SJSA1 (cell line): ENCODE measurements at regions not wholly inside any gene's neighbourhood (a gene's known extent, or its start where the extent isn't known, plus 50 kb on each side); places are given as distances from the start of the nearest gene placed in this dataset.
"Not testable (repeated sequence)": the region's sequence is repeated elsewhere in the genome, so short reads cannot be mapped to it uniquely, and the experiment has no call there.

Source experiments
- DNase-seq, 2 experiments: peaks; one replicate each; pipeline ENCODE4 v3.0.0-alpha.2; 2015 to 2020; ENCODE audit warnings: low spot score in 2 of 2, low read depth in 1 of 2
- H3K27ac ChIP-seq: fragments of 250-450 bp; sonication (Bioruptor Pico); 2 replicates; pipeline ENCODE4 v1.5.1; 2020; ENCODE audit warnings: mild to moderate bottlenecking, moderate library complexity
- H3K27me3 ChIP-seq: fragments of 250-450 bp; sonication (Bioruptor Pico); replicated peaks from 2 replicates; pipeline ENCODE4 v1.5.1; 2020; ENCODE audit warnings: mild to moderate bottlenecking, moderate library complexity
- H3K36me3 ChIP-seq: fragments of 250-450 bp; sonication (Bioruptor Pico); 2 replicates; pipeline ENCODE4 v1.5.1; 2020; ENCODE audit warnings: mild to moderate bottlenecking
- H3K4me1 ChIP-seq: fragments of 250-450 bp; sonication (Bioruptor Pico); replicated peaks from 2 replicates; pipeline ENCODE4 v1.6.1; 2021; ENCODE audit warnings: mild to moderate bottlenecking
- H3K4me3 ChIP-seq: fragments of 250-450 bp; sonication (Bioruptor Pico); 2 replicates; pipeline ENCODE4 v1.5.1; 2020; ENCODE audit warnings: mild to moderate bottlenecking
- H3K9me3 ChIP-seq: fragments of 250-450 bp; sonication (Bioruptor Pico); replicated peaks from 2 replicates; pipeline ENCODE4 v1.5.1; 2020; ENCODE audit warnings: mild to moderate bottlenecking

DNA sequence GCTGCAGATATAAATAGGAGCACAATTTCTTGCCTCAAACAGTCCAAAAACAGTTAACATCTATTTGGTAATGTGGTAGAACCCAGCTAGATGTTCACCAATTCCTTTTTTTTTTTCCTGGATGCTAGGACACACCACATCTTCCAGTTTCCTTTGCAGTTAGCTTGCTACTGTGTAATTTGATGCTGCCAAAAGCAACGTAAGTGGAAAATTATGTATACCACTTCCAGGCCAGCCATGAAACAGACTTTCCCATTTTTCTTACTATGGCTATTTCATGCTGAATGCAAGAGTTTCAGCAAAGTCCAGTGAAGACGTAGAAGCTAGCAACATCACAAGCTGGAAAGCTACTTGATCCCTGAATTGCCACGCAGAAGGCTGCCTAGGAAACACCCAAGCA, 667.2 kb downstream of the TLE1 start:
- Histone ChIP-seq H3K4me1 (peaks cover 4% of the 10 kb centered on the region; the same call in 1 of the 2 replicates), H3K27ac (no peak overlapping the region), H3K4me3 (no peak overlapping the region), H3K27me3 (no peaks in the 10 kb centered on the region), H3K9me3 (no peaks in the 10 kb centered on the region), H3K36me3 (no peaks in the 10 kb centered on the region)
- DNase-seq, result no peak

DNA sequence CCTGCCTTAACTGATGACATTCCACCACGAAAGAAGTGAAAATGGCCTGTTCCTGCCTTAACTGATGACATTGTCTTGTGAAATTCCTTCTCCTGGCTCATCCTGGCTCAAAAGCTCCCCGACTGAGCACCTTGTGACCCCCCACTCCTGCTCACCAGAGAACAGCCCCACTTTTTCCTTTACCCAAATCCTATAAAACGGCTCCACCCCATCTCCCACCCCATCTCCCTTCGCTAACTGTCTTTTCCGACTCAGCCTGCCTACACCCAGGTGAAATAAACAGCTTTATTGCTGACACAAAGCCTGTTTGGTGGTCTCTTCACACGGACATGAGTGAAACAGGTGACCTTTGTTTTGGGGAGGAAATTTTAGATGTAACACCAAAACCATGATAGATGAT, 674.4 kb downstream of the TLE1 start:
- H3K4me1 ChIP-seq, DNase-seq: not testable (repeated sequence)

GRCh38 chr9:81013191-81013590, 676.2 kb downstream of the TLE1 start:
- not testable (repeated sequence) for H3K36me3 ChIP-seq, H3K4me3 ChIP-seq, DNase-seq, H3K9me3 ChIP-seq, H3K4me1 ChIP-seq, H3K27me3 ChIP-seq, H3K27ac ChIP-seq

More for the DNA sequence above, 674.4 kb downstream of the TLE1 start:
- not testable (repeated sequence) for H3K27me3 ChIP-seq, H3K9me3 ChIP-seq, H3K4me3 ChIP-seq, H3K36me3 ChIP-seq, H3K27ac ChIP-seq

DNA sequence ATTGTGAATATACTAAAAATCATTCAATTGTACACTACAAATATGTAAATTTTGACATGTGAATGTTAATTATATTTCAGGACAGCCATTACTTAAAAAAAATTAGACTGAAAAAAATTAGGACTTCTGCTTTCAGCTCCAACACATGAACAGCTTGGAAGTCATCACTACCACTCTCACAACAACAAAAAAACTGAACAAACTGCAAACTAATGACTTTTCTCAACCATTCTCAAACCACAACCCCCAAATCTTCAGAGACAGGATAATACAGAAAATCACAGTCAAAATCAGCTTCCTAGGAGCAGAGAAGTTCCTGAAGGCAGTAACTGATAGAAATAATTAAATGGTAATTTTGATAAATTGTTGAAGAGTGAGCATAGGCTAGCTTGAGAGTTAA, 686.4 kb downstream of the TLE1 start:
- DNase-seq, result no peak
- no peak overlapping the region for H3K4me3 ChIP-seq
- H3K4me1 ChIP-seq, result no peaks in the 10 kb centered on the region
- H3K27me3 ChIP-seq, result no peaks in the 10 kb centered on the region
- H3K9me3 ChIP-seq, result no peaks in the 10 kb centered on the region
- H3K27ac ChIP-seq, result no peak overlapping the region
- H3K36me3 ChIP-seq, result no peaks in the 10 kb centered on the region

DNA sequence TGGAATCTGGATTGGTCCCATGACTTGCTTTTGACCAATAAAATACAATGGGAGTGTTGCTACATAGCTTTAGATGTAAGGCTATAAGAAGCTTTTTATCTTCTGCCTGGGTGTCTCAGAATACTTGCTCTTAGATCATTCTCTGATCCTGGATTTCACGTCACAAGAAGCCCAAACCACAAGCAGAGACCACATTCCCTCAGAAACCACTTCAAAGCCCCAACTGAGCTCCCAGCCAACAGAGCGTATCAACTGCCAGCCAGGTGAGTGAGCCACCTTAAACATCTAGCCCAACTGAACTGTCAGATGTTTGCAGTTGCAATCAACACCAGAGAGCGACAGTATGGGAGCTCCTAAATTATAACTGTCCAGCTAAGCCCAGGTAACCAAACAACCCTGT, 687.1 kb downstream of the TLE1 start:
- Histone ChIP-seq H3K27ac (no peak overlapping the region), H3K36me3 (no peaks in the 10 kb centered on the region), H3K4me3 (no peak overlapping the region), H3K27me3 (no peaks in the 10 kb centered on the region), H3K9me3 (no peaks in the 10 kb centered on the region), H3K4me1 (no peaks in the 10 kb centered on the region)
- DNase-seq, result no peak

DNA sequence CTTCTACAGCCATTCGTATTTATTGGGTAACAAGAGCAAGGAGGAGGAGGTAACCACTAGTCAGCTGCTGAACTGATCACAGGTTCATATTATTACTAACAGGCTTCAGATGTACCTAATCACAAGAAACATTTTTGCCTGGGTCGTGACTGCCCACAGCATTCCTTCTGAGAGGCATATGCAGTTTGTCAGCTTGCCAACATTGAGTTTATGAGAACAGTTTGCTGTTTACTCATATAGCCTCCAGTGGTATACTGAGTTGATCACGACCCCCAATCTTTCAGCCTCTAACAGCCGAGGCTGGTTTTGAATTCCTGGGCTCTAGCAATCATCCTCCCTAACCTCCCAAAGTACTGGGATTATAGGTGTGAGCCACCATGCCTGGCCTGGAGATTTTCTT, 693.6 kb downstream of the TLE1 start:
- H3K4me3 ChIP-seq, result no peak overlapping the region
- no peaks in the 10 kb centered on the region for H3K27me3 ChIP-seq
- no peak overlapping the region for H3K27ac ChIP-seq
- peaks cover 6% of the 10 kb centered on the region for H3K4me1 ChIP-seq
- H3K9me3 ChIP-seq, result no peaks in the 10 kb centered on the region
- no peaks in the 10 kb centered on the region for H3K36me3 ChIP-seq
- peak in 1 of 2 experiments; percentile 13 for DNase-seq

GRCh38 chr9:80994892-80995291, 694.5 kb downstream of the TLE1 start:
- H3K36me3 ChIP-seq, result no peaks in the 10 kb centered on the region
- H3K27ac ChIP-seq, result no peak overlapping the region
- peaks cover 6% of the 10 kb centered on the region for H3K4me1 ChIP-seq
- no peaks in the 10 kb centered on the region for H3K27me3 ChIP-seq
- H3K4me3 ChIP-seq, result no peak overlapping the region
- no peak for DNase-seq
- no peaks in the 10 kb centered on the region for H3K9me3 ChIP-seq

- not testable (repeated sequence) for H3K27ac ChIP-seq, H3K4me1 ChIP-seq, H3K9me3 ChIP-seq, H3K36me3 ChIP-seq, DNase-seq, H3K4me3 ChIP-seq, H3K27me3 ChIP-seq
Measured at GRCh38 chr9:80985595-80985994, 703.8 kb downstream of the TLE1 start.

DNA sequence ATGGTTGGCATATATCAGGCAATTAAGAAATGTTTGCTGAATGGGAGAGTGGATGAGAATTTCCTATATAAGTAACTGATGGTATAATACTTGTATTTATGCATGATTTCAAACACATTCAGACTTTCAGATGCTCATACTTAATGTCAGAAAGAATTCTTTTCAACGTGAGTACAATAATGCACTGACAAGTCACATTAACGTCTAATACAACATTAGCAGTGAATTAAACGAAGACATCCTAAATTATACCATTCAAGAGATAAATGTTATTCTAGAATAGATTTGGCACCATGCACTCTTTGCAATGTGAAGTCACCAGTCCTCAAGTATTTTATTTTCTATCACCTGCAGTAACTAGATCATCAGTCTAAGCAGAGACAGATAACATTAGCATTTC, 712.9 kb downstream of the TLE1 start:
- Histone ChIP-seq H3K4me3 (no peak overlapping the region), H3K9me3 (no peaks in the 10 kb centered on the region), H3K36me3 (no peaks in the 10 kb centered on the region), H3K27me3 (no peaks in the 10 kb centered on the region), H3K27ac (no peak overlapping the region), H3K4me1 (no peaks in the 10 kb centered on the region)
- DNase-seq, result no peak

DNA sequence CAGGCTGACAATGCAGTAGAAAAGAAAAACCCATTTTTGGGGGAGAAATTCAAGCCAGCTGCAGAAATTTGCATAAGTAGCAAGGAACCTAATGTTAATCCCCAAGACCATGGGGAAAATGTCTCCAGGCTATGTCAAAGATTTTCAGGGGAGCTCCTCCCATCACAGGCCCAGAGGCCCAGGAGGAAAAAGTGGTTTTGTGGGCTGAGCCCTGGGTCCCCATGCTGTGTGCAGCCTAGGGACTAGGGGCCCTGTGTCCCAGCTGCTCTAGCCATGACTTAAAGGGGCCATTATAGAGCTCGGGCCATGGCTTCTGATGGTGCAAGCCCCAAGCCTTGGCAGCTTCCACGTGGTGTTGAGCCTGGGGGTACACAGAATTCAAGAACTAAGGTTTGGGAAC, 719.0 kb downstream of the TLE1 start:
- not testable (repeated sequence) for H3K27ac ChIP-seq, H3K4me3 ChIP-seq, H3K36me3 ChIP-seq, H3K9me3 ChIP-seq, DNase-seq, H3K27me3 ChIP-seq
- peaks cover 11% of the 10 kb centered on the region for H3K4me1 ChIP-seq

DNA sequence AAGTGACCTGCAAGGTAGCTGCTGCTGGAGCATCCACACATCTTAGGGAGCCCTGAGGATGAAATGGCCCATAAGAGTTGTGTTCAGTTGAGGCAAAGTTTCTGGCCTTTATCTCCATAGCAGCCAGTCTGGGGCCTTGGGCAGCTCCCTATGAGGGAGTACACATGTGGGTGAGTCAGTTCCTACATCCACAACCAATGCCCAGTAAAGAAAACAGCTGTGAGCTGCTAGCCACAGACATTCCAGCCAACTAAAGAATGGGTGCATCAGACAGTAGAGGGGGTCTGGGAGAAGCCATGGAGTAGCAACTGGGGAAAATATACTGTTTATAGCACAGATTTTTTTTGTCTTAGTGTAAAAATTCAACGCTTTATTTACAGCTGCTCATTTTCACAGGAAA, 720.7 kb downstream of the TLE1 start:
- Histone ChIP-seq H3K36me3 (no peaks in the 10 kb centered on the region), H3K27me3 (no peaks in the 10 kb centered on the region), H3K4me3 (no peak overlapping the region), H3K27ac (peak overlapping the region; percentile 30; the same call in 1 of the 2 replicates), H3K4me1 (peaks cover 11% of the 10 kb centered on the region), H3K9me3 (no peaks in the 10 kb centered on the region)
- DNase-seq, result peak; percentile 63 to 71

DNA sequence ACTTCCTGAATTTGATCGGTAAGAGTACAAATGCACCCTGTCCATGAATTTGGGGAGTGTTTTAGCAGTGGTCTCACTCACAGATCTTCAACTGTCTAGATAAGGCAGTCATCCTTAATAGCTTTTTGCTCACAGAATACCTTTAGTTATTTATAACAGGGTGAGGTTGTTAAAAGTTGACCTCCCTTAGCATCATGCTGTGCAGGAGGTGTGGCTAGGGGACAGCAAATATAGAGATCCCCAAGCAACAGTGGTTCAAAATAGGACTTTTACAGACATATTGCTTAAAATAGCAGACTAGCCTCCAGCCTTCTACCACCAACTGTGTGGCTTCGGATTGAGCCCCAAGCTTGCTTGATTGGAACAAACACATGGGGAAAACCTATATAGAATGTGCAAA, 724.4 kb downstream of the TLE1 start:
- H3K9me3 ChIP-seq, result no peaks in the 10 kb centered on the region
- no peaks in the 10 kb centered on the region for H3K36me3 ChIP-seq

DNA sequence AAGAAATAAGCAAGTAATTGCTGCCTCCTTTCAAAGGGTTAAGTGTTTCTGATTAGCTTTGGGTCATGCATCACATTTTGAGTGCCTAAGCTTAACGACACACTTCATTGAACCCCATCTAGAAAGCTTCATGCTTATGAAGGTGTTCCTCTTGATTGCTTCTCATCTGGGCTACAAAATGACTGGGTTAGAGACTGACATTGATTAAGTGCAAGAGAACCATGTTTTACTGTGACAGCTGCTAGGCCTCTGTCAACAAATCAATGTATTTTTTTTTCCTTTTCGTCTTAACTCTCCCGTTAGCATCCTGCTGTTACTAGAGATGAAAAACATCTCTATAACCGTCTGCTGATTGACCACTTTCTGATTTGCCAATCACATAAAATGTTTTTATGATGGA, 725.0 kb downstream of the TLE1 start:
- H3K27me3 ChIP-seq, result no peaks in the 10 kb centered on the region
- no peaks in the 10 kb centered on the region for H3K36me3 ChIP-seq
- no peak for DNase-seq
- H3K4me1 ChIP-seq, result peaks cover 11% of the 10 kb centered on the region
- H3K9me3 ChIP-seq, result no peaks in the 10 kb centered on the region
- H3K4me3 ChIP-seq, result no peak overlapping the region
- no peak overlapping the region for H3K27ac ChIP-seq

More for the DNA sequence above, 724.4 kb downstream of the TLE1 start:
- no peak for DNase-seq
- H3K4me1 ChIP-seq, result peaks cover 11% of the 10 kb centered on the region
- H3K4me3 ChIP-seq, result no peak overlapping the region
- H3K27me3 ChIP-seq, result no peaks in the 10 kb centered on the region
- H3K27ac ChIP-seq, result no peak overlapping the region

DNA sequence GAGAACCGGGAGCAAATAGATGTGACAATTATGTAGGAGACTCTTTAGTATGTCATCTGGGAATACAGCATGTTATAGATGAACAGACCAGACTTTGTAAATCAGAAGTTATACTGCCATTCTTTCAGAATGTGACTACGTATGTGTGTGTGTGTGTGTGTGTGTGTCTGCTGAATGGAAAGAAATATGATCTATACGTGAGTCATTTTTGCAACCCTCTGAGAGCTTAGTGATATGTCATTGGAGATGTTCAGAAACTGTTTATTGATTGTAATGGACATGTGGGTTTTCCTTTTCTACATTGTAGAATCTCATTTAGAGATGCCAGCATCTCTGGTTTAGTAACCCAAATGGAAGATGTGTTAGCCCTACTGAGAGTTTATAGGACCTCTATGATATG, 731.5 kb downstream of the TLE1 start:
- Histone ChIP-seq H3K27me3 (no peaks in the 10 kb centered on the region), H3K36me3 (no peaks in the 10 kb centered on the region), H3K4me3 (no peak overlapping the region), H3K27ac (no peak overlapping the region), H3K4me1 (no peaks in the 10 kb centered on the region), H3K9me3 (no peaks in the 10 kb centered on the region)
- no peak for DNase-seq

GRCh38 chr9:80954521-80954920, 734.8 kb downstream of the TLE1 start:
- Histone ChIP-seq H3K36me3 (no peaks in the 10 kb centered on the region), H3K27me3 (no peaks in the 10 kb centered on the region), H3K4me1 (no peaks in the 10 kb centered on the region), H3K27ac (no peak overlapping the region), H3K9me3 (no peaks in the 10 kb centered on the region), H3K4me3 (no peak overlapping the region)
- no peak for DNase-seq
